ENCODE measurements at regions not wholly inside any gene's neighbourhood (a gene's known extent, or its start where the extent isn't known, plus 50 kb on each side); places are given as distances from the start of the nearest gene placed in this dataset.

- H3K4me1 ChIP-seq (ENCODE audit: control insufficient read depth, insufficient read depth, low read length), result no peaks in the 10 kb centered on the region
- no peak overlapping the region for H3K4me3 ChIP-seq (ENCODE audit: low read length)
- H3K4me2 ChIP-seq (ENCODE audit: low read length), result no peak overlapping the region
- no peak overlapping the region for H3K9ac ChIP-seq (ENCODE audit: low read depth, low read length)
- H3K36me3 ChIP-seq (ENCODE audit: insufficient read depth, low read length), result no peaks in the 10 kb centered on the region
- no peaks in the 10 kb centered on the region for H3K9me3 ChIP-seq (replicated peaks; ENCODE audit: low read length)
- H3K27me3 ChIP-seq (ENCODE audit: control insufficient read depth, insufficient read depth, low read length), result peaks cover 3% of the 10 kb centered on the region
Measured at GRCh38 chr10:117662751-117663540, 120.4 kb downstream of the EMX2 start.

DNA sequence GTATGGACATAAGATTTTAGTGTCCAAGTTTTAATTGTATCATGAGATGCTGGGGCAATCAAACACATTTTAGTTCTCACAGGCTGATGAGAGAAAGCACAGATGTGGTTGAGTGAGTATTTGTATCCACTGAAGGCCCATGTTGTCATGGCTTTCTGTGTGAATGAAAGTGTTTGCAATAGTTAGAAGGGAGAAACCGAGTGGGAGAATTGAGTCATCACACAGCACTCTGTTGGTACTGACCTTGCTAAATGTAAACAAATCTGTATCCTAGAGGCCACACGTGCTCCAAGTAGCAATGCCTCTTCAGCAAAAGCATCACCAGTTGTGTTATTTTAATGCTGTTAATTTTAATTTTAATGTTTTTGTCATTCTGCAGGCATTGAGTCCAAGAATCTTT lies 121.2 kb downstream of the EMX2 start:
- Histone ChIP-seq H3K4me2 (ENCODE audit: low read length) (no peak overlapping the region), H3K4me3 (ENCODE audit: low read length) (no peak overlapping the region), H3K9ac (ENCODE audit: low read depth, low read length) (no peak overlapping the region), H3K9me3 (replicated peaks; ENCODE audit: low read length) (no peaks in the 10 kb centered on the region), H3K4me1 (ENCODE audit: control insufficient read depth, insufficient read depth, low read length) (no peaks in the 10 kb centered on the region), H3K27me3 (ENCODE audit: control insufficient read depth, insufficient read depth, low read length) (peaks cover 3% of the 10 kb centered on the region), H3K36me3 (ENCODE audit: insufficient read depth, low read length) (no peaks in the 10 kb centered on the region)

- Histone ChIP-seq H3K4me1 (ENCODE audit: control insufficient read depth, insufficient read depth, low read length) (no peaks in the 10 kb centered on the region), H3K27me3 (ENCODE audit: control insufficient read depth, insufficient read depth, low read length) (peaks cover 3% of the 10 kb centered on the region), H3K4me2 (ENCODE audit: low read length) (no peak overlapping the region), H3K4me3 (ENCODE audit: low read length) (no peak overlapping the region), H3K9me3 (replicated peaks; ENCODE audit: low read length) (no peaks in the 10 kb centered on the region), H3K9ac (ENCODE audit: low read depth, low read length) (no peak overlapping the region), H3K36me3 (ENCODE audit: insufficient read depth, low read length) (no peaks in the 10 kb centered on the region)
Measured at GRCh38 chr10:117664288-117664687, 121.7 kb downstream of the EMX2 start.

DNA sequence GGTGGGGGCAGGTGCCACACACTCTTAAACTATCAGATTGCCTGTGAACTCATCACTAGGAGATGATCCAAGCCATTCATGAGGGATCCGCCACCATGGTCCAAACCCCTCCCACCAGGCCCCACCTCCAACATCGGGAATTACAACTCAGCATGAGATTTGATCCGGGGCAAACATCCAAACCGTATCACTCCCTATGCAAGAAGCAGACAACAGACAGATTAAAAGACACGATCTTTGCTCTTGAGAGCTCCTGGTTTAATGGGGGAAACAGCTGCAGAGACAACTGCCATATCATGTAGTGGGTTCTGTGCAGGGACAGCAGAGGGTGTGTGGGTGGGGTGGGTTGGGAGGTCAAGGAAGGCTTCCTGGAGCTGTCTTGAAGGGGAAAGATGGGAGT lies 123.6 kb downstream of the EMX2 start:
- Histone ChIP-seq H3K4me1 (ENCODE audit: control insufficient read depth, insufficient read depth, low read length) (no peaks in the 10 kb centered on the region), H3K27me3 (ENCODE audit: control insufficient read depth, insufficient read depth, low read length) (peaks cover 3% of the 10 kb centered on the region), H3K36me3 (ENCODE audit: insufficient read depth, low read length) (no peaks in the 10 kb centered on the region), H3K4me3 (ENCODE audit: low read length) (no peak overlapping the region), H3K9me3 (replicated peaks; ENCODE audit: low read length) (no peaks in the 10 kb centered on the region), H3K4me2 (ENCODE audit: low read length) (no peak overlapping the region), H3K9ac (ENCODE audit: low read depth, low read length) (no peak overlapping the region)

- no peaks in the 10 kb centered on the region for H3K9me3 ChIP-seq (replicated peaks; ENCODE audit: low read length)
- no peaks in the 10 kb centered on the region for H3K4me1 ChIP-seq (ENCODE audit: control insufficient read depth, insufficient read depth, low read length)
- no peak overlapping the region for H3K4me3 ChIP-seq (ENCODE audit: low read length)
- H3K27me3 ChIP-seq (ENCODE audit: control insufficient read depth, insufficient read depth, low read length), result peaks cover 3% of the 10 kb centered on the region
- no peaks in the 10 kb centered on the region for H3K36me3 ChIP-seq (ENCODE audit: insufficient read depth, low read length)
- no peak overlapping the region for H3K4me2 ChIP-seq (ENCODE audit: low read length)
- no peak overlapping the region for H3K9ac ChIP-seq (ENCODE audit: low read depth, low read length)
Measured at GRCh38 chr10:117666965-117667364, 124.4 kb downstream of the EMX2 start.

DNA sequence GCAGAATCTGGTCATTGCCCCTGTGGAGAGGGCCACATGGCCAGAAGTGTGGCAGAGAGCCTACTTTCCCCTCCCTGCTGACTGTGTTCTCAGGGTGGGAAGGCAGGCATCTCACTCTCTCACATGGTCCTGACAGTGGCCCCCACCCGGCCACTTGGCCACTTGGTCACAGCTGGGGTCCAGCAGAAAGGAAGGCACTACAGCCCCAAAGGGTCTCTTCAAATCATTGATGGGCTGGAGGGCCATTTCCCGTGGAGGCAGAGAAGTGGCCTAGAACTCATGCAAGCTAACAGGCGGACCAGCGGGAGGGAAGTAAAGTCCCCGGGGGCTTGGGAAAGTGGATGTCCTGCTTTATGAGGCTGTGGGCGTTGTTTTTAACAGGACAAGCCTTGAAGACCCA lies 125.3 kb downstream of the EMX2 start:
- H3K4me1 ChIP-seq (ENCODE audit: control insufficient read depth, insufficient read depth, low read length), result no peaks in the 10 kb centered on the region
- H3K4me2 ChIP-seq (ENCODE audit: low read length), result no peak overlapping the region
- H3K27me3 ChIP-seq (ENCODE audit: control insufficient read depth, insufficient read depth, low read length), result peaks cover 9% of the 10 kb centered on the region
- H3K4me3 ChIP-seq (ENCODE audit: low read length), result no peak overlapping the region
- H3K36me3 ChIP-seq (ENCODE audit: insufficient read depth, low read length), result no peaks in the 10 kb centered on the region
- no peaks in the 10 kb centered on the region for H3K9me3 ChIP-seq (replicated peaks; ENCODE audit: low read length)
- no peak overlapping the region for H3K9ac ChIP-seq (ENCODE audit: low read depth, low read length)

DNA sequence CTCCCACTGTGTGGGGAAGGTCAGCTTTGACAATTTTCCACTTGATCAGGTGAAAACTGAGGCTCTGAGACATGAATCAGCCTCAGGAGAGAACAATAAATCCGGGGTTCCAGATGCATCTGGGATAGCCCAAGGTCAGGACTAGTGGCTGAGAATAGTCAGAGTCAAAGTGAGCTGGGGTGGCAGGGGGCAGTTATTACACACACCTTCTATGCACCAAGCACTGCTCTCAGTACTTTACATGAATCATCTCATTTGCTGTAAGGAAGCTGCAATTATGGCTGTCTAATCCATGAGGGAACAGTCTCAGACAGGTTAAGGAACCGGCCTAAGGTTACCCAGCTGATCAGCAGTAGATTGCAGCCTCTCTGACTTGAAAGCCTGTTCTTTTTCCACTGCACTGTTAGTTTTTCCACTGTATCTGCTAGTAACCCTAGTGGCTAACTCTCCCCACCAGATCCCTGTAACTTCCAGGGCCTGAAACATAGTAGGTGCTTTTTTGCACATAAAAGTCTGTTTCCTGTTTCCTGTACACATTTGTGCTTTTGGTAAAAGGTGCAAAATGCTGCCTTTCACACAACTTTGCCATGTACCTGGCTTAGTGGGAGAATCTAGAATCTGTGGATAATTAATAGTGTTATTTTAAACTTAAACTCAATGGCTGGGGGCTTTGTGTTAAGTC lies 125.9 kb downstream of the EMX2 start:
- H3K4me3 ChIP-seq (ENCODE audit: low read length), result no peak overlapping the region
- H3K9me3 ChIP-seq (replicated peaks; ENCODE audit: low read length), result no peaks in the 10 kb centered on the region
- no peaks in the 10 kb centered on the region for H3K4me1 ChIP-seq (ENCODE audit: control insufficient read depth, insufficient read depth, low read length)
- H3K9ac ChIP-seq (ENCODE audit: low read depth, low read length), result no peak overlapping the region
- peaks cover 10% of the 10 kb centered on the region for H3K27me3 ChIP-seq (ENCODE audit: control insufficient read depth, insufficient read depth, low read length)
- no peaks in the 10 kb centered on the region for H3K36me3 ChIP-seq (ENCODE audit: insufficient read depth, low read length)
- H3K4me2 ChIP-seq (ENCODE audit: low read length), result no peak overlapping the region

- no peaks in the 10 kb centered on the region for H3K9me3 ChIP-seq (replicated peaks; ENCODE audit: low read length)
- no peak overlapping the region for H3K9ac ChIP-seq (ENCODE audit: low read depth, low read length)
- no peak overlapping the region for H3K4me2 ChIP-seq (ENCODE audit: low read length)
- no peak overlapping the region for H3K4me3 ChIP-seq (ENCODE audit: low read length)
- peaks cover 10% of the 10 kb centered on the region for H3K27me3 ChIP-seq (ENCODE audit: control insufficient read depth, insufficient read depth, low read length)
- no peaks in the 10 kb centered on the region for H3K4me1 ChIP-seq (ENCODE audit: control insufficient read depth, insufficient read depth, low read length)
- no peaks in the 10 kb centered on the region for H3K36me3 ChIP-seq (ENCODE audit: insufficient read depth, low read length)
Measured at GRCh38 chr10:117669122-117669521, 126.6 kb downstream of the EMX2 start.

GRCh38 chr10:117670116-117670904 lies 127.8 kb downstream of the EMX2 start:
- Histone ChIP-seq H3K27me3 (ENCODE audit: control insufficient read depth, insufficient read depth, low read length) (peaks cover 10% of the 10 kb centered on the region), H3K9ac (ENCODE audit: low read depth, low read length) (no peak overlapping the region), H3K36me3 (ENCODE audit: insufficient read depth, low read length) (no peaks in the 10 kb centered on the region), H3K4me3 (ENCODE audit: low read length) (no peak overlapping the region), H3K4me2 (ENCODE audit: low read length) (no peak overlapping the region), H3K4me1 (ENCODE audit: control insufficient read depth, insufficient read depth, low read length) (no peaks in the 10 kb centered on the region), H3K9me3 (replicated peaks; ENCODE audit: low read length) (no peaks in the 10 kb centered on the region)

DNA sequence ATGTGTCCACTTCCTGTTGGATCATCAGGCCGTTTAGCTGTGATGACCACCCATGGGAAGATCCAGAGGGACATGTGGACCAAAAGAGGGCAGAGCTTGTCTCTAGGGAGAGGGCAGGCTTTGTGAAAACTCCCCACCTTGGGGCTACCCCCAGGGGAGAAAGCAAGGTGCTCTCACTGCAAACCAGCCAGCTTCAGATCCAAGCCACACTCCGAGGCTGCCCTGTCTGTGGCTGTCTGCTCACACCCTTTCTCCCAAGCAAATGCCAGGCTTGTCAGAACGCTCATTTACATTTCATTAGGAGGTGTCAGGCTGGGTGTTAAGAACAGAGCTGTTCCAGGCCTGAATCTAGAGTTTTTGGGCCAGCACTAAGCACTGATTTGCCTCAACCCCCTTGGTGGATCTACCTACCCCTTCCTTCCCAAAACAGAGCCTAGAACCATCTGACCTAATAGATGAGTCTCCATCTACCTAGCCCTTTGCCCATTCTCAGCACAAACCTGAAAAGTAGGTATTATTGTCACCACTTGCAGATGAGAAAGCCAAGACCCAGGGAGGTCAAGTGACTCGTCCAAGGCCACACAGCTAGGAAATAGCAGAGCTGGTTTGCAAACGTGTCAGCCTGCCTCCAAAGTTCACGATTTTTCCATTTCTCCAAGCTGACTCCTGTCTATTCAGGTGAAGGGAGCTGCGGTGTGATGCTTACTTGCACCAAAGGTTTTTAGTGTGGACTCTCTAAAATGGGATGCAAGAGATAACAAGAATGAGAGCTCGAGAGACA lies 130.9 kb downstream of the EMX2 start:
- H3K4me1 ChIP-seq (ENCODE audit: control insufficient read depth, insufficient read depth, low read length), result no peaks in the 10 kb centered on the region
- H3K4me3 ChIP-seq (ENCODE audit: low read length), result no peak overlapping the region
- H3K9ac ChIP-seq (ENCODE audit: low read depth, low read length), result no peak overlapping the region
- H3K36me3 ChIP-seq (ENCODE audit: insufficient read depth, low read length), result no peaks in the 10 kb centered on the region
- peaks cover 14% of the 10 kb centered on the region for H3K27me3 ChIP-seq (ENCODE audit: control insufficient read depth, insufficient read depth, low read length)
- no peak overlapping the region for H3K4me2 ChIP-seq (ENCODE audit: low read length)
- H3K9me3 ChIP-seq (replicated peaks; ENCODE audit: low read length), result no peaks in the 10 kb centered on the region

- Histone ChIP-seq H3K4me1 (ENCODE audit: control insufficient read depth, insufficient read depth, low read length) (no peaks in the 10 kb centered on the region), H3K9ac (ENCODE audit: low read depth, low read length) (no peak overlapping the region), H3K9me3 (replicated peaks; ENCODE audit: low read length) (no peaks in the 10 kb centered on the region), H3K4me3 (ENCODE audit: low read length) (no peak overlapping the region), H3K4me2 (ENCODE audit: low read length) (no peak overlapping the region), H3K36me3 (ENCODE audit: insufficient read depth, low read length) (no peaks in the 10 kb centered on the region), H3K27me3 (ENCODE audit: control insufficient read depth, insufficient read depth, low read length) (peaks cover 19% of the 10 kb centered on the region)
Measured at GRCh38 chr10:117674201-117674600, 131.7 kb downstream of the EMX2 start.
